Trophoblast cell (in vitro differentiated cells and primary cell): ENCODE measurements at regions not wholly inside any gene's neighbourhood (a gene's known extent, or its start where the extent isn't known, plus 50 kb on each side); places are given as distances from the start of the nearest gene placed in this dataset.
A peak's percentile ranks its signal among the peaks of the same experiment; 100 is the strongest.

ENCODE experiments used
- DNase-seq, 2 donors: peaks; one replicate each; pipeline ENCODE4 v3.0.0-alpha.2; 2016
- H2AFZ ChIP-seq: 2 replicates; pipeline ENCODE4 v1.6.1; 2013; ENCODE audit warnings: low read length, moderate library complexity, mild to moderate bottlenecking; ENCODE audit not compliant: insufficient read depth, poor library complexity
- H2AK5ac ChIP-seq: 2 replicates; pipeline ENCODE4 v1.6.1; 2013; ENCODE audit warnings: mild to moderate bottlenecking, low read length
- H2BK120ac ChIP-seq: 2 replicates; pipeline ENCODE4 v1.6.1; 2013; ENCODE audit warnings: low read length, mild to moderate bottlenecking, moderate library complexity; ENCODE audit not compliant: insufficient read depth, poor library complexity
- H2BK12ac ChIP-seq: 2 replicates; pipeline ENCODE4 v1.6.1; 2013; ENCODE audit warnings: mild to moderate bottlenecking, low read length, moderate library complexity
- H2BK5ac ChIP-seq: 2 replicates; pipeline ENCODE4 v1.6.1; 2013; ENCODE audit warnings: low read length, low read depth, moderate library complexity, mild to moderate bottlenecking; ENCODE audit not compliant: poor library complexity
- H3K14ac ChIP-seq: 2 replicates; pipeline ENCODE4 v1.6.1; 2013; ENCODE audit warnings: mild to moderate bottlenecking, low read length
- H3K18ac ChIP-seq: 2 replicates; pipeline ENCODE4 v1.6.1; 2013; ENCODE audit warnings: mild to moderate bottlenecking, low read length
- H3K23ac ChIP-seq: 2 replicates; pipeline ENCODE4 v1.6.1; 2013; ENCODE audit warnings: low read length
- H3K27ac ChIP-seq: 2 replicates; pipeline ENCODE4 v1.5.1; 2013; ENCODE audit warnings: low read depth, mild to moderate bottlenecking, inconsistent platforms, low read length, moderate library complexity
- H3K27me3 ChIP-seq: 2 replicates; pipeline ENCODE4 v1.6.1; 2013; ENCODE audit warnings: inconsistent platforms, mild to moderate bottlenecking, low read length, moderate library complexity; ENCODE audit not compliant: insufficient read depth
- H3K36me3 ChIP-seq, 2 experiments: 1 replicate in 1 of 2; 2 replicates in 1 of 2; pipeline ENCODE4 v1.6.1; 2013; ENCODE audit warnings: low read length in 2 of 2, mild to moderate bottlenecking in 2 of 2, moderate library complexity in 1 of 2; ENCODE audit not compliant: insufficient read depth in 2 of 2, control insufficient read depth in 1 of 2
- H3K4ac ChIP-seq: 2 replicates; pipeline ENCODE4 v1.6.1; 2013; ENCODE audit warnings: low read depth, mild to moderate bottlenecking, low read length, moderate library complexity
- H3K4me1 ChIP-seq, 2 experiments: 1 replicate in 1 of 2; 2 replicates in 1 of 2; pipeline ENCODE4 v1.6.1; 2013; ENCODE audit warnings: low read length in 2 of 2, mild to moderate bottlenecking in 2 of 2, moderate library complexity in 1 of 2; ENCODE audit not compliant: insufficient read depth in 2 of 2, control insufficient read depth in 1 of 2
- H3K4me2 ChIP-seq: 2 replicates; pipeline ENCODE4 v1.6.1; 2013; ENCODE audit warnings: inconsistent platforms, mild to moderate bottlenecking, low read length, moderate library complexity
- H3K4me3 ChIP-seq: 2 replicates; pipeline ENCODE4 v1.5.1; 2013; ENCODE audit warnings: mild to moderate bottlenecking, low read depth, low read length, inconsistent platforms
- H3K79me1 ChIP-seq: one replicate; pipeline ENCODE4 v1.6.1; 2013; ENCODE audit warnings: low read length
- H3K79me2 ChIP-seq: 2 replicates; pipeline ENCODE4 v1.6.1; 2013; ENCODE audit warnings: low read length, mild to moderate bottlenecking; ENCODE audit not compliant: control insufficient read depth, insufficient read depth, poor library complexity
- H3K9ac ChIP-seq: 2 replicates; pipeline ENCODE4 v1.6.1; 2013; ENCODE audit warnings: mild to moderate bottlenecking, low read length
- H3K9me3 ChIP-seq: 2 replicates; pipeline ENCODE4 v1.6.1; 2013; ENCODE audit warnings: low read depth, mild to moderate bottlenecking, control low read depth, inconsistent platforms, low read length; ENCODE audit not compliant: insufficient read depth
- H4K12ac ChIP-seq: 2 replicates; pipeline ENCODE4 v1.6.1; 2013; ENCODE audit warnings: low read depth, mild to moderate bottlenecking, low read length, moderate library complexity
- H4K8ac ChIP-seq: 2 replicates; pipeline ENCODE4 v1.6.1; 2013; ENCODE audit warnings: low read depth, mild to moderate bottlenecking, low read length, moderate library complexity
- H4K91ac ChIP-seq: one replicate; pipeline ENCODE4 v1.6.1; 2013; ENCODE audit warnings: low read depth, mild to moderate bottlenecking, low read length, moderate library complexity
- WGBS: extraction: QIAGEN DNeasy Blood & Tissue Kit; methylation state at CpG from one replicate; pipeline ENCODE4 v1.1.7; 2013; ENCODE audit warnings: missing lambda C conversion rate; ENCODE audit not compliant: insufficient read length, insufficient coverage; ENCODE audit errors: extremely low coverage; 5-methylcytosine and 5-hydroxymethylcytosine counted together

DNA sequence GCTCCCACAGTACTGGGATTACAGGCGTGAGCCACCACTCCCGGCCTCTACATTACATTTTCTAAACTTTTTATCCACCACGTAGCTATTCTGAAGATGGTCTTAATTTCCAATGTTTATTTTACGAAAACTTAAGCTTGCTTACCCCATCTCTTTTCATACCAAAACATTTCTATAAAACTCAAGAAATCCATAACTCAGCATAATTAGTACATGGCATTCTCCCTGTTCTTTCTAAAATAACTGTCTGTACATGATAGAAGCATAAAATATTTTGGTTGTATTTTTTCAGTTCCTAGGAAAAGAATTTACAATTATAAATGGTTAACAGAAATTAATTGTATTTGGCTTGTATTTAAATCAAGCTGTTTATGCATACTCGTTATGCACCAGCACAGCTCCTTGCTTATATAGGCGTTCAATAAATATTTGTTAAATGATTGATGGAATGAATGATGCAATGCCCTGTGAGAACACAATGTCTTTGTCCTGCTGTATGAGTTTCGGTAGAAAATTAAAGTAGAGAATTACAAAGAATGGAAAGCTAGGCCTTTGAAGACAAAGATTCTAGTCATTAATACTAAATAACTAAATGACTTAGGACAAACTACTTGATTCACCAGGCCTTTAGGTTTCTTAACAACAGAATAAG lies 384.2 kb downstream of the EFNA5 start:
- no peak overlapping the region for H3K27ac ChIP-seq
- no peak overlapping the region for H3K4ac ChIP-seq
- no peak overlapping the region for H2AFZ ChIP-seq
- no CpG with 5 or more reads among the region's 7 CpGs for WGBS
- no peak for DNase-seq
- no peaks in the 10 kb centered on the region for H3K36me3 ChIP-seq
- H2BK12ac ChIP-seq, result no peak overlapping the region
- H3K27me3 ChIP-seq, result no peaks in the 10 kb centered on the region
- H2AK5ac ChIP-seq, result no peak overlapping the region
- no peak overlapping the region for H2BK120ac ChIP-seq
- no peak overlapping the region for H3K4me2 ChIP-seq
- H3K23ac ChIP-seq, result no peak overlapping the region
- H3K79me2 ChIP-seq, result no peaks in the 10 kb centered on the region
- no peak overlapping the region for H2BK5ac ChIP-seq
- no peak overlapping the region for H3K4me3 ChIP-seq
- H3K4me1 ChIP-seq, result no peaks in the 10 kb centered on the region
- H4K91ac ChIP-seq, result no peak overlapping the region
- H3K9ac ChIP-seq, result no peak overlapping the region
- no peak overlapping the region for H3K18ac ChIP-seq
- no peaks in the 10 kb centered on the region for H3K79me1 ChIP-seq
- no peak overlapping the region for H4K8ac ChIP-seq
- no peak overlapping the region for H3K14ac ChIP-seq
- H3K9me3 ChIP-seq, result no peaks in the 10 kb centered on the region
- no peak overlapping the region for H4K12ac ChIP-seq

DNA sequence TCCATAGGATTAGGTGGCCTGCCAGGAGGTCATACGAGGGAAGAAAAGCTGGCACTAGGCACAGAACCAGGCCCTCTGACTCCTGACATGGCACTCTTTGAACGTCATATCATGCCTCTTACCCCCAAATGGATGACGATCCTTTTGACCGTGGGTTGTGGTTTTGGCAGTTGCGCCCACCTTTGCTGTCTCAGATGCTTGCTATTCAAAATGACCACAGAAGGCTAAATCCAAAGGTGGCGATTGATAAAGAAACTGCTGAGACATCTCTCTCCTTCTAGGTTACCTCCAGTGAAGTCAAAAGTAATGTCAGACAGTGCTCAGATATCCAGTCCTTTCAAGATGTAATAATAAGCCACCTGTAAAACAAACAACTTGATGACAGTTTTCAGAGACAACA lies 385.0 kb downstream of the EFNA5 start:
- Histone ChIP-seq H3K4me3 (no peak overlapping the region), H3K14ac (no peak overlapping the region), H3K36me3 (no peaks in the 10 kb centered on the region), H2AFZ (no peak overlapping the region), H3K79me1 (no peaks in the 10 kb centered on the region), H4K91ac (no peak overlapping the region), H3K27me3 (no peaks in the 10 kb centered on the region), H2BK5ac (no peak overlapping the region), H3K9me3 (no peaks in the 10 kb centered on the region), H3K4me2 (no peak overlapping the region), H2BK12ac (no peak overlapping the region), H3K18ac (no peak overlapping the region), H3K23ac (no peak overlapping the region), H4K8ac (no peak overlapping the region), H3K79me2 (no peaks in the 10 kb centered on the region), H3K4ac (no peak overlapping the region), H3K27ac (no peak overlapping the region), H4K12ac (no peak overlapping the region), H3K4me1 (no peaks in the 10 kb centered on the region), H3K9ac (no peak overlapping the region), H2AK5ac (no peak overlapping the region), H2BK120ac (no peak overlapping the region)
- no CpG with 5 or more reads among the region's 6 CpGs for WGBS
- no peak for DNase-seq

GRCh38 chr5:107284822-107285525 lies 385.8 kb downstream of the EFNA5 start:
- Histone ChIP-seq H3K18ac (no peak overlapping the region), H3K9me3 (no peaks in the 10 kb centered on the region)
- WGBS, result no CpG with 5 or more reads among the region's 3 CpGs

GRCh38 chr5:107282061-107282460 lies 388.7 kb downstream of the EFNA5 start:
- Histone ChIP-seq H3K27me3 (no peaks in the 10 kb centered on the region), H3K9me3 (no peaks in the 10 kb centered on the region), H3K79me1 (no peaks in the 10 kb centered on the region), H3K14ac (no peak overlapping the region), H3K9ac (no peak overlapping the region), H3K23ac (no peak overlapping the region), H3K4me1 (no peaks in the 10 kb centered on the region), H4K8ac (no peak overlapping the region), H3K4me2 (no peak overlapping the region), H3K79me2 (no peaks in the 10 kb centered on the region), H2AK5ac (no peak overlapping the region), H4K12ac (no peak overlapping the region), H3K18ac (no peak overlapping the region), H2BK12ac (no peak overlapping the region), H3K4me3 (no peak overlapping the region), H2BK5ac (no peak overlapping the region), H3K4ac (no peak overlapping the region), H2BK120ac (no peak overlapping the region), H3K27ac (no peak overlapping the region), H3K36me3 (no peaks in the 10 kb centered on the region), H2AFZ (no peak overlapping the region), H4K91ac (no peak overlapping the region)
- no peak for DNase-seq
- no CpG with 5 or more reads among the region's 2 CpGs for WGBS

More at GRCh38 chr5:107284822-107285525, 385.8 kb downstream of the EFNA5 start:
- H2AFZ ChIP-seq, result no peak overlapping the region
- H2AK5ac ChIP-seq, result no peak overlapping the region
- H3K4ac ChIP-seq, result no peak overlapping the region
- H3K4me2 ChIP-seq, result no peak overlapping the region
- no peaks in the 10 kb centered on the region for H3K79me1 ChIP-seq
- no peak overlapping the region for H3K9ac ChIP-seq
- no peak overlapping the region for H4K12ac ChIP-seq
- H2BK5ac ChIP-seq, result no peak overlapping the region
- H2BK120ac ChIP-seq, result no peak overlapping the region
- no peak overlapping the region for H4K91ac ChIP-seq
- H4K8ac ChIP-seq, result no peak overlapping the region
- DNase-seq, result peak; percentile 9 to 43
- H2BK12ac ChIP-seq, result no peak overlapping the region
- no peaks in the 10 kb centered on the region for H3K79me2 ChIP-seq
- H3K23ac ChIP-seq, result no peak overlapping the region
- no peaks in the 10 kb centered on the region for H3K4me1 ChIP-seq
- H3K14ac ChIP-seq, result no peak overlapping the region
- H3K36me3 ChIP-seq, result no peaks in the 10 kb centered on the region
- no peaks in the 10 kb centered on the region for H3K27me3 ChIP-seq
- H3K4me3 ChIP-seq, result no peak overlapping the region
- H3K27ac ChIP-seq, result no peak overlapping the region
